ENCODE measurements at regions not wholly inside any gene's neighbourhood (a gene's known extent, or its start where the extent isn't known, plus 50 kb on each side); places are given as distances from the start of the nearest gene placed in this dataset.

GRCh38 chr3:14289590-14290461, 111.2 kb downstream of the LSM3 start:
- peak overlapping the region; percentile 89 for H3K27ac ChIP-seq (ENCODE audit: low read depth, low read length, severe bottlenecking)
- H3K4me3 ChIP-seq (ENCODE audit: extremely low read depth, insufficient read depth, low read length, poor library complexity, severe bottlenecking) = no peak overlapping the region
- H3K4me1 ChIP-seq (ENCODE audit: control insufficient read depth, insufficient read depth, low read length, poor library complexity, severe bottlenecking) = peaks cover 17% of the 10 kb centered on the region
- H3K36me3 ChIP-seq (ENCODE audit: control insufficient read depth, insufficient read depth, low read length) = no peaks in the 10 kb centered on the region
- WGBS, 2 experiments (ENCODE audit: insufficient coverage in 2 of 2) = 54 to 62% methylated on average over 3 to 5 of the region's 7 CpGs
- no peaks in the 10 kb centered on the region for H3K9me3 ChIP-seq (ENCODE audit: control insufficient read depth, low read length)

GRCh38 chr3:14290631-14291385, 111.6 kb upstream of the SLC6A6 start:
- Histone ChIP-seq H3K4me3 (ENCODE audit: extremely low read depth, insufficient read depth, low read length, poor library complexity, severe bottlenecking) (no peak overlapping the region), H3K36me3 (ENCODE audit: control insufficient read depth, insufficient read depth, low read length) (no peaks in the 10 kb centered on the region), H3K9me3 (ENCODE audit: control insufficient read depth, low read length) (no peaks in the 10 kb centered on the region), H3K27ac (ENCODE audit: low read depth, low read length, severe bottlenecking) (peak overlapping the region; percentile 89), H3K4me1 (ENCODE audit: control insufficient read depth, insufficient read depth, low read length, poor library complexity, severe bottlenecking) (peaks cover 17% of the 10 kb centered on the region)
- 52 to 53% methylated on average over 7 of the region's 9 CpGs for WGBS, 2 experiments (ENCODE audit: insufficient coverage in 2 of 2)

GRCh38 chr3:14295037-14295436, 107.4 kb upstream of the SLC6A6 start:
- H3K4me3 ChIP-seq (ENCODE audit: extremely low read depth, insufficient read depth, low read length, poor library complexity, severe bottlenecking) = no peak overlapping the region
- no peaks in the 10 kb centered on the region for H3K36me3 ChIP-seq (ENCODE audit: control insufficient read depth, insufficient read depth, low read length)
- H3K4me1 ChIP-seq (ENCODE audit: control insufficient read depth, insufficient read depth, low read length, poor library complexity, severe bottlenecking) = peaks cover 10% of the 10 kb centered on the region
- 95% methylated on average over 3 of the region's 3 CpGs; no CpG with 5 or more reads in 1 of the 2 experiments for WGBS, 2 experiments (ENCODE audit: insufficient coverage in 2 of 2)
- no peak overlapping the region for H3K27ac ChIP-seq (ENCODE audit: low read depth, low read length, severe bottlenecking)
- no peaks in the 10 kb centered on the region for H3K9me3 ChIP-seq (ENCODE audit: control insufficient read depth, low read length)

GRCh38 chr3:14295801-14296200, 106.6 kb upstream of the SLC6A6 start:
- H3K4me1 ChIP-seq (ENCODE audit: control insufficient read depth, insufficient read depth, low read length, poor library complexity, severe bottlenecking) = peaks cover 6% of the 10 kb centered on the region
- H3K36me3 ChIP-seq (ENCODE audit: control insufficient read depth, insufficient read depth, low read length) = no peaks in the 10 kb centered on the region
- H3K27ac ChIP-seq (ENCODE audit: low read depth, low read length, severe bottlenecking) = no peak overlapping the region
- H3K9me3 ChIP-seq (ENCODE audit: control insufficient read depth, low read length) = no peaks in the 10 kb centered on the region
- WGBS, 2 experiments (ENCODE audit: insufficient coverage in 2 of 2) = 96 to 100% methylated on average over 3 of the region's 5 CpGs
- no peak overlapping the region for H3K4me3 ChIP-seq (ENCODE audit: extremely low read depth, insufficient read depth, low read length, poor library complexity, severe bottlenecking)

GRCh38 chr3:14297305-14297704, 105.1 kb upstream of the SLC6A6 start:
- H3K9me3 ChIP-seq (ENCODE audit: control insufficient read depth, low read length) = no peaks in the 10 kb centered on the region
- peaks cover 3% of the 10 kb centered on the region for H3K4me1 ChIP-seq (ENCODE audit: control insufficient read depth, insufficient read depth, low read length, poor library complexity, severe bottlenecking)
- no peaks in the 10 kb centered on the region for H3K36me3 ChIP-seq (ENCODE audit: control insufficient read depth, insufficient read depth, low read length)
- no peak overlapping the region for H3K27ac ChIP-seq (ENCODE audit: low read depth, low read length, severe bottlenecking)
- 87 to 94% methylated on average over 2 to 8 of the region's 8 CpGs for WGBS, 2 experiments (ENCODE audit: insufficient coverage in 2 of 2)
- no peak overlapping the region for H3K4me3 ChIP-seq (ENCODE audit: extremely low read depth, insufficient read depth, low read length, poor library complexity, severe bottlenecking)

GRCh38 chr3:14297784-14298236, 104.6 kb upstream of the SLC6A6 start:
- H3K36me3 ChIP-seq (ENCODE audit: control insufficient read depth, insufficient read depth, low read length) = no peaks in the 10 kb centered on the region
- H3K27ac ChIP-seq (ENCODE audit: low read depth, low read length, severe bottlenecking) = no peak overlapping the region
- H3K4me1 ChIP-seq (ENCODE audit: control insufficient read depth, insufficient read depth, low read length, poor library complexity, severe bottlenecking) = peaks cover 3% of the 10 kb centered on the region
- 94 to 96% methylated on average over 24 to 28 of the region's 37 CpGs for WGBS, 2 experiments (ENCODE audit: insufficient coverage in 2 of 2)
- no peak overlapping the region for H3K4me3 ChIP-seq (ENCODE audit: extremely low read depth, insufficient read depth, low read length, poor library complexity, severe bottlenecking)
- H3K9me3 ChIP-seq (ENCODE audit: control insufficient read depth, low read length) = no peaks in the 10 kb centered on the region

GRCh38 chr3:14298442-14298841, 104.0 kb upstream of the SLC6A6 start:
- 92 to 94% methylated on average over 2 to 3 of the region's 5 CpGs for WGBS, 2 experiments (ENCODE audit: insufficient coverage in 2 of 2)
- no peaks in the 10 kb centered on the region for H3K9me3 ChIP-seq (ENCODE audit: control insufficient read depth, low read length)
- no peak overlapping the region for H3K27ac ChIP-seq (ENCODE audit: low read depth, low read length, severe bottlenecking)
- no peaks in the 10 kb centered on the region for H3K36me3 ChIP-seq (ENCODE audit: control insufficient read depth, insufficient read depth, low read length)
- peaks cover 3% of the 10 kb centered on the region for H3K4me1 ChIP-seq (ENCODE audit: control insufficient read depth, insufficient read depth, low read length, poor library complexity, severe bottlenecking)
- no peak overlapping the region for H3K4me3 ChIP-seq (ENCODE audit: extremely low read depth, insufficient read depth, low read length, poor library complexity, severe bottlenecking)

- no peak overlapping the region for H3K27ac ChIP-seq (ENCODE audit: low read depth, low read length, severe bottlenecking)
- H3K36me3 ChIP-seq (ENCODE audit: control insufficient read depth, insufficient read depth, low read length) = no peaks in the 10 kb centered on the region
- 86 to 100% methylated on average over 4 of the region's 8 CpGs for WGBS, 2 experiments (ENCODE audit: insufficient coverage in 2 of 2)
- peaks cover 3% of the 10 kb centered on the region for H3K4me1 ChIP-seq (ENCODE audit: control insufficient read depth, insufficient read depth, low read length, poor library complexity, severe bottlenecking)
- no peak overlapping the region for H3K4me3 ChIP-seq (ENCODE audit: extremely low read depth, insufficient read depth, low read length, poor library complexity, severe bottlenecking)
- no peaks in the 10 kb centered on the region for H3K9me3 ChIP-seq (ENCODE audit: control insufficient read depth, low read length)
These were observed 103.3 kb upstream of the SLC6A6 start for GRCh38 chr3:14298991-14299555.

GRCh38 chr3:14299767-14300166, 102.6 kb upstream of the SLC6A6 start:
- no peaks in the 10 kb centered on the region for H3K9me3 ChIP-seq (ENCODE audit: control insufficient read depth, low read length)
- H3K27ac ChIP-seq (ENCODE audit: low read depth, low read length, severe bottlenecking) = no peak overlapping the region
- no peaks in the 10 kb centered on the region for H3K36me3 ChIP-seq (ENCODE audit: control insufficient read depth, insufficient read depth, low read length)
- H3K4me1 ChIP-seq (ENCODE audit: control insufficient read depth, insufficient read depth, low read length, poor library complexity, severe bottlenecking) = peaks cover 3% of the 10 kb centered on the region
- no peak overlapping the region for H3K4me3 ChIP-seq (ENCODE audit: extremely low read depth, insufficient read depth, low read length, poor library complexity, severe bottlenecking)
- WGBS, 2 experiments (ENCODE audit: insufficient coverage in 2 of 2) = 100% methylated on average over 2 to 3 of the region's 5 CpGs

GRCh38 chr3:14300721-14301399, 101.5 kb upstream of the SLC6A6 start:
- H3K4me3 ChIP-seq (ENCODE audit: extremely low read depth, insufficient read depth, low read length, poor library complexity, severe bottlenecking) = no peak overlapping the region
- no peak overlapping the region for H3K27ac ChIP-seq (ENCODE audit: low read depth, low read length, severe bottlenecking)
- peaks cover 3% of the 10 kb centered on the region for H3K4me1 ChIP-seq (ENCODE audit: control insufficient read depth, insufficient read depth, low read length, poor library complexity, severe bottlenecking)
- H3K9me3 ChIP-seq (ENCODE audit: control insufficient read depth, low read length) = no peaks in the 10 kb centered on the region
- 87 to 88% methylated on average over 6 to 9 of the region's 11 CpGs for WGBS, 2 experiments (ENCODE audit: insufficient coverage in 2 of 2)
- H3K36me3 ChIP-seq (ENCODE audit: control insufficient read depth, insufficient read depth, low read length) = no peaks in the 10 kb centered on the region

Measured in mesodermal cell (in vitro differentiated cells).